Loucy (cell line): ENCODE measurements at regions not wholly inside any gene's neighbourhood (a gene's known extent, or its start where the extent isn't known, plus 50 kb on each side); places are given as distances from the start of the nearest gene placed in this dataset.

Experiments used
- EZH2phosphoT487 ChIP-seq: fragments of 200-600 bp; IDR thresholded peaks from 2 replicates; pipeline ENCODE4 v1.6.1; 2018; ENCODE audit warnings: antibody characterized with exemption, mild to moderate bottlenecking, moderate library complexity, borderline replicate concordance
- TF ChIP-seq, protein P1 (sequence below): fragments of 200-600 bp; sonication (generic); conservative IDR thresholded peaks from 2 replicates; pipeline ENCODE4 v1.5.1; 2014; ENCODE audit warnings: mild to moderate bottlenecking, antibody characterized with exemption, low read length

DNA sequence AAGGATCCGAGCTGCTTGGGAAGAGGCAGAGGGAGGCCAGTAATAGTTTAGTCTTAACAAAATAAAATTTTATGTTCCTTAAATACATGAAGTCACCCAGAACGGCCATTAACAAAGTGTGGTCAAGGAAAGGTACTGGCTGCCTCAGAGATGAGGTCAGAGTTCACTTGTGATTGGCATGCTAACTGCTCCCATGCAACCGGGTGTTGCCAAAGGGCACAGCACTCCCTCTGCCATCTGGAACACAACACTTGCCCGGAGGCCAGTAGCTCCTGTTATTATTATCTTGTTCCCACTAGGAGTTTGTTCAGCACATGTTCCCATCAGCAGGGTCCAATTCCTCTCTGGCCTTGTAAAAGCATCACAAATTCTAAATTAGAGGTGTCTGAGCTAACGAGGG is 207.0 kb downstream of the CYP26B1 start:
- TF ChIP-seq, protein P1, sequence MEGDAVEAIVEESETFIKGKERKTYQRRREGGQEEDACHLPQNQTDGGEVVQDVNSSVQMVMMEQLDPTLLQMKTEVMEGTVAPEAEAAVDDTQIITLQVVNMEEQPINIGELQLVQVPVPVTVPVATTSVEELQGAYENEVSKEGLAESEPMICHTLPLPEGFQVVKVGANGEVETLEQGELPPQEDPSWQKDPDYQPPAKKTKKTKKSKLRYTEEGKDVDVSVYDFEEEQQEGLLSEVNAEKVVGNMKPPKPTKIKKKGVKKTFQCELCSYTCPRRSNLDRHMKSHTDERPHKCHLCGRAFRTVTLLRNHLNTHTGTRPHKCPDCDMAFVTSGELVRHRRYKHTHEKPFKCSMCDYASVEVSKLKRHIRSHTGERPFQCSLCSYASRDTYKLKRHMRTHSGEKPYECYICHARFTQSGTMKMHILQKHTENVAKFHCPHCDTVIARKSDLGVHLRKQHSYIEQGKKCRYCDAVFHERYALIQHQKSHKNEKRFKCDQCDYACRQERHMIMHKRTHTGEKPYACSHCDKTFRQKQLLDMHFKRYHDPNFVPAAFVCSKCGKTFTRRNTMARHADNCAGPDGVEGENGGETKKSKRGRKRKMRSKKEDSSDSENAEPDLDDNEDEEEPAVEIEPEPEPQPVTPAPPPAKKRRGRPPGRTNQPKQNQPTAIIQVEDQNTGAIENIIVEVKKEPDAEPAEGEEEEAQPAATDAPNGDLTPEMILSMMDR, result no peak
- TF ChIP-seq EZH2phosphoT487, result no peak
